HUES6 (cell line): ENCODE measurements at regions not wholly inside any gene's neighbourhood (a gene's known extent, or its start where the extent isn't known, plus 50 kb on each side); places are given as distances from the start of the nearest gene placed in this dataset.

ENCODE experiments used
- H3K27ac ChIP-seq: 2 replicates; pipeline ENCODE4 v1.7.0; 2013; ENCODE audit warnings: low read depth, mild to moderate bottlenecking, low read length, inconsistent platforms
- H3K27me3 ChIP-seq: 2 replicates; pipeline ENCODE4 v1.6.1; 2013; ENCODE audit warnings: low read length; ENCODE audit not compliant: control insufficient read depth, insufficient read depth
- H3K36me3 ChIP-seq: 2 replicates; pipeline ENCODE4 v1.6.1; 2013; ENCODE audit warnings: low read length; ENCODE audit not compliant: control insufficient read depth, insufficient read depth
- H3K4me1 ChIP-seq: 2 replicates; pipeline ENCODE4 v1.6.1; 2013; ENCODE audit warnings: low read length; ENCODE audit not compliant: control insufficient read depth, insufficient read depth
- H3K4me3 ChIP-seq: 2 replicates; pipeline ENCODE4 v1.5.1; 2013; ENCODE audit warnings: low read depth, low read length
- H3K9ac ChIP-seq: one replicate; pipeline ENCODE4 v1.6.1; 2013; ENCODE audit warnings: mild to moderate bottlenecking, low read length
- H3K9me3 ChIP-seq: 2 replicates; pipeline ENCODE4 v1.6.1; 2013; ENCODE audit warnings: low read depth, low read length; ENCODE audit not compliant: control insufficient read depth, insufficient read depth

DNA sequence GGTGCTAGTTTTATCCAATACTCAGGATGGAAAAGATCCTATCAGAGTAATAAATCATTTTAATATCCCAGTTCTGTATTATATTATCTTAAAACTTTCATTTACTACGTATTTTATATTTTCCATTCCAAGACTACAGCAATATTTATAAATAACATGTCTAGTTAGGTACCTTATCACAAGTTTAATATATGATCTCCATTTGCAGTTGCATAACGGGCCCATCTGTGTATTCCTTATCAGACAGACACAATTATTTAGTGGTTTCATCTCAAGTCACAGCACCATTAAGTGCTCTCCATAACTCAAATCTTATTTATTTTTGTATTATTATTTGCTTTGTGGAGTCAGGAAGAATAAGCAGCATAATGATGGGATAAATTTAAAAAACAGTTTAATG is 333.9 kb downstream of the SH2D1A start:
- H3K9me3 ChIP-seq, result 0 out of 2 replicates have a peak, but pooled peaks cover 5% of the 10 kb centered on the region

GRCh38 chrX:124690495-124690894 is 344.1 kb downstream of the SH2D1A start:
- no peaks in the 10 kb centered on the region for H3K36me3 ChIP-seq
- no peak overlapping the region for H3K4me3 ChIP-seq
- no peaks in the 10 kb centered on the region for H3K4me1 ChIP-seq
- no peaks in the 10 kb centered on the region for H3K9me3 ChIP-seq
- H3K9ac ChIP-seq, result no peak overlapping the region
- H3K27ac ChIP-seq, result no peak overlapping the region
- no peaks in the 10 kb centered on the region; the same call in 1 of the 2 replicates for H3K27me3 ChIP-seq

More for the DNA sequence above, 333.9 kb downstream of the SH2D1A start:
- no peak overlapping the region for H3K9ac ChIP-seq
- no peak overlapping the region for H3K27ac ChIP-seq
- no peaks in the 10 kb centered on the region; the same call in 1 of the 2 replicates for H3K27me3 ChIP-seq
- H3K36me3 ChIP-seq, result no peaks in the 10 kb centered on the region
- H3K4me3 ChIP-seq, result no peak overlapping the region
- no peaks in the 10 kb centered on the region for H3K4me1 ChIP-seq

- no peak overlapping the region for H3K4me3 ChIP-seq
- no peaks in the 10 kb centered on the region for H3K9me3 ChIP-seq
- H3K27ac ChIP-seq, result no peak overlapping the region
- H3K36me3 ChIP-seq, result no peaks in the 10 kb centered on the region
- no peak overlapping the region for H3K9ac ChIP-seq
- H3K4me1 ChIP-seq, result no peaks in the 10 kb centered on the region
- H3K27me3 ChIP-seq, result no peaks in the 10 kb centered on the region; the same call in 1 of the 2 replicates
These were observed 353.5 kb downstream of the SH2D1A start for GRCh38 chrX:124699876-124700275.

DNA sequence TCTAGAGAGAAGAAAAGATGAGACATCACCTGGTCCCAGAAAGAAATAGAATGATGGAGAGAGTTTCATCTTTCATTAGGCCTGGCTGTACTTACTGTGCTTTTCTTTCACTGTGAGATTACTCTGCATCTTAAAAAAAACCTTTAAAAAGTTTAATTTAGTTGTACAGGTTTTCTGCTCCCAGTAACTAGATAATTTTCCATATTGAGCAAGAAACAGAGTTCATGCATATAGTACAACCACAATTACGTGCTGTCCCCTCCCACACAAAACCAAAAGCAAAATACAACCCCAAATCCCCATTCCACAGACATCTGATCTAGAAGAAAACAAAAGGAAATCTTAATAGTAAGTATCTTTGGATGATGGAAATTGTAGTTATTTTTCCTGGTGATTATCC is 371.2 kb downstream of the SH2D1A start:
- no peak overlapping the region for H3K9ac ChIP-seq
- H3K4me3 ChIP-seq, result no peak overlapping the region
- no peak overlapping the region for H3K27ac ChIP-seq
- no peaks in the 10 kb centered on the region for H3K36me3 ChIP-seq
- no peaks in the 10 kb centered on the region for H3K9me3 ChIP-seq
- peaks cover 4% of the 10 kb centered on the region; the same call in 1 of the 2 replicates for H3K27me3 ChIP-seq
- H3K4me1 ChIP-seq, result no peaks in the 10 kb centered on the region

- Histone ChIP-seq H3K36me3 (no peaks in the 10 kb centered on the region), H3K27me3 (peaks cover 4% of the 10 kb centered on the region; the same call in 1 of the 2 replicates), H3K9me3 (no peaks in the 10 kb centered on the region), H3K4me3 (no peak overlapping the region), H3K9ac (no peak overlapping the region), H3K27ac (no peak overlapping the region), H3K4me1 (no peaks in the 10 kb centered on the region)
These were observed 372.7 kb downstream of the SH2D1A start for GRCh38 chrX:124719060-124719459.

- Histone ChIP-seq H3K9ac (no peak overlapping the region), H3K9me3 (no peaks in the 10 kb centered on the region), H3K36me3 (no peaks in the 10 kb centered on the region), H3K4me1 (no peaks in the 10 kb centered on the region), H3K27ac (no peak overlapping the region), H3K4me3 (no peak overlapping the region), H3K27me3 (peaks cover 4% of the 10 kb centered on the region; the same call in 1 of the 2 replicates)
These were observed 374.2 kb downstream of the SH2D1A start for GRCh38 chrX:124720532-124720931.

DNA sequence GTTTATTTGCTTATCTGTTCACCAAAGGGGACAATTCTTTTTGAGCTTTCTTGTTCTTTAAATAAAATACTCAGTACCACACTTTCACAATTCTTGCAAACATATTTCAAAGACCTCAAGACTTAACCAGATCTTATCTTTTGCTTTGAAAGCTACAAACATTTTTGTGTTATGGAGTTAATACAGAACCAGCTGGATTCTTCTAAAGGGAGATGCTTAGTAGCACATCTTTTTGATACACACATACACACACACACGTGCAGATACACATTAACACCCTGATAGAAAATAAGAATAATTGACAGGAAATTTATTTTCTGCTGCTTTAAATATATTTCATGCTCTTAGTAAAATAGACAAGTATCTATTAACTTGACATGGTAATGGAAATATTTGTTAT is 379.1 kb downstream of the SH2D1A start:
- no peak overlapping the region for H3K4me3 ChIP-seq
- no peak overlapping the region for H3K9ac ChIP-seq
- H3K9me3 ChIP-seq, result no peaks in the 10 kb centered on the region
- H3K27ac ChIP-seq, result no peak overlapping the region
- no peaks in the 10 kb centered on the region; the same call in 1 of the 2 replicates for H3K27me3 ChIP-seq
- no peaks in the 10 kb centered on the region for H3K4me1 ChIP-seq
- H3K36me3 ChIP-seq, result no peaks in the 10 kb centered on the region

DNA sequence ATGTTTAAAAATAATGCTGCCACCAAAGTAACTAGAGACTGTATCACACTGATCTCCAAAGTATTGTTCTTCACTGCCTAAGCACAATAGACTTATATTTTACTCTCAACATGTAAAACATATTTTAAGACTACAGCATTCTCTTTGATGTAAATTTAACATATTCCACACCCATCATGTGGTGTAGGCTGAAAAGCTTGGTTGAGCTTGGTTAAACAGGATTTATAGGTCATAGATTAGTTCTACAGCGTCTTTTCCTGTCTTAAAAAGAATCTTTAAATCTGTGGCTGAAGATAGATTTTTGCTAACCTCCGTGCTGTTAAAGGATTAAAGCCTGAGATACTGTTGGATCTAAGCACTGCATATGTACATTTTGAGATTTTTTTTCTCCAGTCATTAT is 379.9 kb downstream of the SH2D1A start:
- H3K4me3 ChIP-seq, result no peak overlapping the region
- H3K36me3 ChIP-seq, result no peaks in the 10 kb centered on the region
- no peaks in the 10 kb centered on the region for H3K4me1 ChIP-seq
- no peaks in the 10 kb centered on the region for H3K9me3 ChIP-seq
- H3K9ac ChIP-seq, result no peak overlapping the region
- no peaks in the 10 kb centered on the region; the same call in 1 of the 2 replicates for H3K27me3 ChIP-seq
- no peak overlapping the region for H3K27ac ChIP-seq

DNA sequence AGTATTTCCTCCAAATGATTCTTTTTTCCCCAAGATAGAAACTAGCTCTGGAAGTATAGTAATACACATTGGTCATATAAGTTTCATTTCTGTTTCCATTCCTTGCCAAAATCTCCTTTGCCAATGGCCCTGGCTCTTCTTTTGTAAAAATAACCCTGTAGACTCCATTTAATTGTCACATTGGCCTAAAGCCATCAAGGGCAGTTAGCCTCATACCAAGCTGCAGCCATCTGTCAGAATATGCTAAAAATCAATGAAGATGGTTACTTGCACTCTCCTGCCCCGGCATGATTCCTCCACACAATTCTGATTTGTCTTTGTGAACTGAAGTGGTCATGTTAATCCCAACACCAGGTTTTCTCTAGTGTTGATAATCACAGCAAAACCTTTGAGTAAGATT is 380.5 kb downstream of the SH2D1A start:
- H3K4me1 ChIP-seq, result no peaks in the 10 kb centered on the region
- no peak overlapping the region for H3K9ac ChIP-seq
- no peaks in the 10 kb centered on the region; the same call in 1 of the 2 replicates for H3K27me3 ChIP-seq
- no peak overlapping the region for H3K27ac ChIP-seq
- H3K4me3 ChIP-seq, result no peak overlapping the region
- no peaks in the 10 kb centered on the region for H3K9me3 ChIP-seq
- H3K36me3 ChIP-seq, result no peaks in the 10 kb centered on the region

GRCh38 chrX:124736553-124737270 is 390.3 kb downstream of the SH2D1A start:
- Histone ChIP-seq H3K9ac (no peak overlapping the region), H3K9me3 (no peaks in the 10 kb centered on the region), H3K36me3 (no peaks in the 10 kb centered on the region), H3K4me1 (peaks cover 25% of the 10 kb centered on the region), H3K4me3 (peak overlapping the region; percentile 18; the same call in 1 of the 2 replicates), H3K27me3 (no peaks in the 10 kb centered on the region; the same call in 1 of the 2 replicates), H3K27ac (no peak overlapping the region; the same call in 1 of the 2 replicates)

DNA sequence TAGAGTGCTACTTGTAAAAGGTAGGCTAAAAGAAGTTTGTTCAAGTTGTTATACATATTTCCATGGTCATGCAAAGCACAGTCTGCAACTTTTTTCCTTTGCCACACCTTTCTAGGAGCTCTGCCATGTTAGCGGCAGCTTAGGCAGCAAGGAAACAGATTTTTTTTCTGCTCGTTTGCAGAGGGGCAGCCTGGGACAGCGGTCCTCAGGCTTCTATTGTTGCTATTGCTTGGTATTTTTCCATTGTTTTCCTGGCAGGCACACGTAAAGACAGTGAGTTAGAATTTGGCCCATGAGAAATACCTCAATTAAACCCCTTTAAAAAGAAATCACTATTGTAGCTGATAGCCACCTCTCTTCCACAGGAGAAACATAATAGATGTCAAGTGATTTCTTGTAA is 391.4 kb downstream of the SH2D1A start:
- no peak overlapping the region for H3K4me3 ChIP-seq
- no peaks in the 10 kb centered on the region for H3K36me3 ChIP-seq
- H3K27ac ChIP-seq, result peak overlapping the region; percentile 28
- H3K9ac ChIP-seq, result no peak overlapping the region
- peaks cover 25% of the 10 kb centered on the region for H3K4me1 ChIP-seq
- no peaks in the 10 kb centered on the region for H3K9me3 ChIP-seq
- no peaks in the 10 kb centered on the region; the same call in 1 of the 2 replicates for H3K27me3 ChIP-seq
